Transverse colon (tissue), 4 donors: ENCODE measurements at regions not wholly inside any gene's neighbourhood (a gene's known extent, or its start where the extent isn't known, plus 50 kb on each side); places are given as distances from the start of the nearest gene placed in this dataset.
"Not testable (repeated sequence)": the region's sequence is repeated elsewhere in the genome, so short reads cannot be mapped to it uniquely, and the experiment has no call there.

Experiments used
- DNase-seq: peaks from one replicate; pipeline ENCODE4 v3.0.0-alpha.2; 2019
- H3K27ac ChIP-seq, 4 donors: fragments of 200-600 bp; sonication (generic); 2 replicates each; pipeline ENCODE4 v1.5.1; 2016 to 2018; ENCODE audit warnings: inconsistent platforms in 4 of 4
- H3K27me3 ChIP-seq: fragments of 200-600 bp; sonication (generic); 2 replicates; pipeline ENCODE4 v1.5.1; 2017; ENCODE audit warnings: inconsistent platforms
- H3K36me3 ChIP-seq, 4 donors: fragments of 200-600 bp; sonication (generic); 2 replicates each; pipeline ENCODE4 v1.5.1; 2017 to 2019; ENCODE audit warnings: inconsistent platforms in 4 of 4
- H3K4me1 ChIP-seq, 4 donors: fragments of 200-600 bp; sonication (generic); 2 replicates each; pipeline ENCODE4 v1.5.1; 2017 to 2020; ENCODE audit warnings: inconsistent platforms in 4 of 4
- H3K4me3 ChIP-seq, 4 donors: fragments of 200-600 bp; sonication (generic); 1 replicate in 1 of 4; 2 replicates in 3 of 4; pipeline versions ENCODE4 v1.5.1 to v1.6.1; 2017 to 2019; ENCODE audit warnings: inconsistent platforms in 4 of 4
- H3K9me3 ChIP-seq, 2 donors: fragments of 200-600 bp; sonication (generic); 2 replicates each; pipeline ENCODE4 v1.5.1; 2017 to 2019; ENCODE audit warnings: inconsistent platforms in 2 of 2
- EP300 ChIP-seq: sonication (generic); formaldehyde crosslinking; IDR thresholded peaks from one replicate; pipeline ENCODE4 v1.6.1; 2017; ENCODE audit warnings: antibody characterized with exemption, low read depth
- POLR2A ChIP-seq: fragments of 450-650 bp; IDR thresholded peaks from one replicate; pipeline ENCODE4 v1.6.1; 2016; ENCODE audit warnings: antibody characterized with exemption, mild to moderate bottlenecking, moderate library complexity
- POLR2AphosphoS5 ChIP-seq, 3 donors: sonication (generic); formaldehyde crosslinking; IDR thresholded peaks; one replicate each; pipeline ENCODE4 v1.6.1; 2016; ENCODE audit warnings: antibody characterized with exemption in 3 of 3
- WGBS, 2 donors: methylation state at CpG; one replicate each; pipeline ENCODE4 v1.1.5; 2018; ENCODE audit warnings: low coverage in 1 of 2; 5-methylcytosine and 5-hydroxymethylcytosine counted together
- in situ Hi-C, 4 donors: fragments of 200-750 bp; cut with MboI; loops; one replicate each; pipeline versions ENCODE4 v1.15.0 to v1.15.1; 2017; ENCODE audit warnings: low sequenced_read_pairs in 3 of 4, low pct_ligation_motif_present in 1 of 4, low pct_unique_long_range_greater_than_20kb in 1 of 4
- intact Hi-C: fragments of 100-400 bp; cut with DNase I; formaldehyde crosslinking; loops from one replicate; pipeline ENCODE4 v1.15.1; 2023; ENCODE audit warnings: low total_unique reads
- TF ChIP-seq, protein P1 (sequence below), 5 experiments: fragments of 200-600 bp in 3 of 5; fragments of 450-650 bp in 2 of 5; sonication (generic) in 3 of 5; IDR thresholded peaks; 1 replicate in 2 of 5; 2 replicates in 3 of 5; pipeline ENCODE4 v1.5.1; 2016 to 2017; ENCODE audit warnings: antibody characterized with exemption in 5 of 5, inconsistent platforms in 3 of 5, mild to moderate bottlenecking in 2 of 5, moderate library complexity in 1 of 5

DNA sequence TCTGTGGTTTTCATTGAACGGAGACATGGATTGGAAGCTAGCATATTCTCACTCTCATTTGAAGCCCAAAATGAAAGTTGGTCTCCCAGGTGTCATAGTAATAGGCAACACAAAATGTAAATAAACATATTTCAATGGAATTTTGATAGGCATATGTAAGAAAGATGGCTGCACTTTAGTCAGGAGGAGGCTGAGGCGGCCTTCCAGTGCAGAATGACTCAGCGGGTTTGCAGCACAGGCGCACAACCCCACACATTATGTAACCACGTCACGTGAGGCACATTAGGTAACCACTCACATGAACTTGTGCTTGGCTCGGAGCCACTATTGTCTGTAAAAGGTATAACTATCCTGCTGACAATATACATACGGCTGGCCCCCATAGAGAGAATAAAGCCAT is 381.7 kb downstream of the GPAT3 start:
- Histone ChIP-seq H3K9me3 (no peaks in the 10 kb centered on the region), H3K27ac (no peak overlapping the region), H3K4me1 (no peaks in the 10 kb centered on the region), H3K36me3 (no peaks in the 10 kb centered on the region), H3K4me3 (no peak overlapping the region), H3K27me3 (no peaks in the 10 kb centered on the region)
- intact Hi-C loops: no loop called here
- in situ Hi-C loops: no loop called here
- TF ChIP-seq, protein P1, sequence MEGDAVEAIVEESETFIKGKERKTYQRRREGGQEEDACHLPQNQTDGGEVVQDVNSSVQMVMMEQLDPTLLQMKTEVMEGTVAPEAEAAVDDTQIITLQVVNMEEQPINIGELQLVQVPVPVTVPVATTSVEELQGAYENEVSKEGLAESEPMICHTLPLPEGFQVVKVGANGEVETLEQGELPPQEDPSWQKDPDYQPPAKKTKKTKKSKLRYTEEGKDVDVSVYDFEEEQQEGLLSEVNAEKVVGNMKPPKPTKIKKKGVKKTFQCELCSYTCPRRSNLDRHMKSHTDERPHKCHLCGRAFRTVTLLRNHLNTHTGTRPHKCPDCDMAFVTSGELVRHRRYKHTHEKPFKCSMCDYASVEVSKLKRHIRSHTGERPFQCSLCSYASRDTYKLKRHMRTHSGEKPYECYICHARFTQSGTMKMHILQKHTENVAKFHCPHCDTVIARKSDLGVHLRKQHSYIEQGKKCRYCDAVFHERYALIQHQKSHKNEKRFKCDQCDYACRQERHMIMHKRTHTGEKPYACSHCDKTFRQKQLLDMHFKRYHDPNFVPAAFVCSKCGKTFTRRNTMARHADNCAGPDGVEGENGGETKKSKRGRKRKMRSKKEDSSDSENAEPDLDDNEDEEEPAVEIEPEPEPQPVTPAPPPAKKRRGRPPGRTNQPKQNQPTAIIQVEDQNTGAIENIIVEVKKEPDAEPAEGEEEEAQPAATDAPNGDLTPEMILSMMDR (IDR thresholded peaks at IDR 0.05): no peak
- no peak for TF ChIP-seq EP300
- no peak for TF ChIP-seq POLR2A
- no peak for TF ChIP-seq POLR2AphosphoS5 (IDR thresholded peaks at IDR 0.05)
- no peak for DNase-seq
- WGBS, 2 donors: 80 to 81% methylated on average over 2 to 8 of the region's 8 CpGs

GRCh38 chr4:83910693-83911092 is 374.8 kb downstream of the GPAT3 start:
- intact Hi-C loops (no loop called here), in situ Hi-C loops (no loop called here)
- H3K27me3 ChIP-seq: no peaks in the 10 kb centered on the region

GRCh38 chr4:83906561-83906960 is 370.7 kb downstream of the GPAT3 start:
- no peak overlapping the region for H3K27ac ChIP-seq
- WGBS, 2 donors: 48 to 62% methylated on average over 2 of the region's 2 CpGs
- no peaks in the 10 kb centered on the region for H3K36me3 ChIP-seq
- H3K4me3 ChIP-seq: no peak overlapping the region
- no peaks in the 10 kb centered on the region for H3K4me1 ChIP-seq
- no peaks in the 10 kb centered on the region for H3K27me3 ChIP-seq
- intact Hi-C loops (no loop called here), in situ Hi-C loops (no loop called here)
- no peaks in the 10 kb centered on the region for H3K9me3 ChIP-seq
- DNase-seq: no peak
- TF ChIP-seq EP300 (no peak), POLR2AphosphoS5 (IDR thresholded peaks at IDR 0.05) (no peak), POLR2A (no peak)
- TF ChIP-seq, protein P1 (IDR thresholded peaks at IDR 0.05): no peak

More at GRCh38 chr4:83910693-83911092, 374.8 kb downstream of the GPAT3 start:
- WGBS, 2 donors: 29% methylated on average over 1 of the region's 1 CpG; no CpG with 5 or more reads in 1 of the 2 donors
- Histone ChIP-seq H3K27ac (no peak overlapping the region), H3K4me1 (no peaks in the 10 kb centered on the region), H3K36me3 (no peaks in the 10 kb centered on the region), H3K4me3 (no peak overlapping the region), H3K9me3 (no peaks in the 10 kb centered on the region)
- TF ChIP-seq EP300 (no peak), POLR2AphosphoS5 (IDR thresholded peaks at IDR 0.05) (no peak), POLR2A (no peak)
- TF ChIP-seq, protein P1 (IDR thresholded peaks at IDR 0.05): no peak
- DNase-seq: no peak

DNA sequence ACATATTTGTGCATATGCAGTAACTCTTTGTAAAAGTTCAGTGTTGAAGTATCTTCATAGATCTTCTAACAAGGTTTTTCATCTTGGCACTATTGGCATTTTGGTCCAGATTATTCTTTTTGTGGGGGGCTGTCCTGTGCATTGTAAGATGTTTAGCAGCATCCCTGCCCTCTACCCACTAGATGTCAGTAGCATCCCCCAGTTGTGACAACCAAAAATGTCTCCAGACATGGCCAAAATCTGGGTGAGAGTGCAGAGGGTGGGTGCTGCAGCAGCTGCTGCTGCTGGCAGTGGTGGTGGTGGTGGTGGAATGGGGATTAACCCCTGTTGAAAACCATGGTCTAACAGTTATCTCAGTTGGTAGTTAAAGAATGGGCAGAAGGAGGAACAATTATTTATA is 370.0 kb downstream of the GPAT3 start:
- H3K9me3 ChIP-seq: no peaks in the 10 kb centered on the region
- TF ChIP-seq EP300 (no peak), POLR2AphosphoS5 (IDR thresholded peaks at IDR 0.05) (no peak), POLR2A (no peak)
- TF ChIP-seq, protein P1 (IDR thresholded peaks at IDR 0.05): no peak
- in situ Hi-C loops (no loop called here), intact Hi-C loops (no loop called here)
- DNase-seq: no peak
- H3K27me3 ChIP-seq: no peaks in the 10 kb centered on the region
- no peaks in the 10 kb centered on the region for H3K36me3 ChIP-seq
- H3K27ac ChIP-seq: no peak overlapping the region
- no peak overlapping the region for H3K4me3 ChIP-seq
- H3K4me1 ChIP-seq: no peaks in the 10 kb centered on the region

- H3K27me3 ChIP-seq, H3K9me3 ChIP-seq, H3K27ac ChIP-seq, H3K4me3 ChIP-seq, DNase-seq, intact Hi-C loops, H3K36me3 ChIP-seq, H3K4me1 ChIP-seq, in situ Hi-C loops: not testable (repeated sequence)
- 60 to 86% methylated on average over 1 of the region's 1 CpG for WGBS, 2 donors
These were observed 367.8 kb downstream of the GPAT3 start for GRCh38 chr4:83903740-83904139.
